ENCODE measurements at regions not wholly inside any gene's neighbourhood (a gene's known extent, or its start where the extent isn't known, plus 50 kb on each side); places are given as distances from the start of the nearest gene placed in this dataset.
"Not testable (repeated sequence)": the region's sequence is repeated elsewhere in the genome, so short reads cannot be mapped to it uniquely, and the experiment has no call there.

DNA sequence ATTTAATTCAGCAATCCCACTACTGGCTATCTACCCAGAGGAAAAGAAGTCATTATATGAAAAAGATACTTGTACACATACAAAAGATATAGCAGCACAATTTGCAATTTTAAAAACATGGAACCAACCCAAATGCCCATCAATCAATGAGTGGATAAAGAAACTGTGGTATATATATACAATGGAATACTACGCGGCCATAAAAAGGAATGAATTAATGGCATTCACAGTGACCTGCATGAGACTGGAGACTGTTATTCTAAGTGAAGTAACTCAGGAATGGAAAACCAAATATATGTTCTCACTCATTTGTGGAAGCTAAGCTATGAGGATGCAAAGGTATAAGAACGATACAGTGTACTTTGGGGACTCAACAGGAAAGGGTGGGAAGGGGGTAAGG, 102.8 kb upstream of the KCNMA1 start:
- DNase-seq: not testable (repeated sequence)

DNA sequence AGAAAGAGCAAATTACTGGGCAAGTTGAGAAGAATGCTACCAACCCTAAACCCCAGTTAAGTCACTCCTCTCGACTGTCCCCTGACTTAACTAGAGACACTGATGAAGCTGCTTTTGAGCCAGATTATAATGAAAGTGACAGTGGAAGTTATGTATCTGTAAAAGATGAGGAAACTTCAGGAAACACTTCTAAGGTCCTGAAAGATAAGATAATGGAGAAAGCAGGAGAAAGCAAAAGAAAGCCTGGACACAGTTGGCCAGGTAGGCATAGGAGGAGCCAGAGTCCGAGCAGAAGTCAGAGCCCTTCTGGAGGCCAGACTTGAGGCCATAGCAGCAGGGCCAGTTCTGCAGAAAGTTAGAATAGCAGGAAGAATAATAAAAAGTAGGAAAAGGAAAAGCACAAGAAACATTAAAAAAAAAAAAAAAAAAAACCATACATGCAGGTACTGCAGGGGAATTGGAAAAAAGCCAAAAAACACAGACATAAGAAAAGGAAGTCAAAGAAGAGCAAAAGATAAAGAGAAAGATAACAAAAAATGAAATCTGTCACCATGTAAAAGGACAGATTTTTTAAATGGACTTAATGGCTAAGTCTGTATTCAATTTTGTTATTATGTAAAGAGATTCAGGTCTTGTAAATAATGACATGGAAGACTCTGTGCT, 101.0 kb upstream of the KCNMA1 start:
- DNase-seq: no peak

DNA sequence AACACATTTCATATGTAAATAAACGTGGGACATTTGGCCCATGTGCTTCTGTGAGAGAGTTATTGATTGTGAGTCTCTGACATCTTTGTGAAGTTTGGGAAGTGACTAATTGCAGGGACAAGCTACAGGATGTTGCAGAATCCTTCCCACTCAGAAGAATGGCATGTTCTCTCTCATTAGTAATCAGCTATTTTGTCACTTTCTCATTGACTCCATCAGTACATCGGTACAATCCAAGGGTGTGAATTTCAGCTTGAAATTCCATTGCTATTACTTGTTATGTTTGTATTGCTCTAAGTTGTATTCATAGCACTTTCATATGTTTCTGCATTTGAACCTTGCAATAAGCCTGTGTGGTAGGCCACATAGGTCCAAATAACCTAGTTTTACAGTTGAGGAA, 100.0 kb upstream of the KCNMA1 start:
- DNase-seq: no peak

DNA sequence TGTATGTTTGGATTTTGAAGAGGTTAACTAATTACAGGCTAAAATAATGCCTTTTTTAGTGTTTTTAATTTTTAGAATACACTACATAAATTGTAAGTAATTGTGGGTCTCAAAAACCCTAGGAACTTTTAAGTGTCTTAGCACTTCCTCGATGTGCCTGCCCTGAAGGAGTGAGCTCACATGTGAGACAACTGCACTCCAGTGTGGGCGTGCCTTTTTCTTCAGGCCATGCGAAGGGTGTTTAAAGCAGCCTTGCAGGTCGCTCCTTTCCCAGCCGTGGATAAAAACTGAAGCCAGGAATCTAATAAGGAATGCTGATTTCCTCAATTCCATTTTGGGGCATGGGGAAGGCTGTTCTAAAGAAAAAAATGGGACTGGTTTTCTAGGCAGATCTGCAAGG, 97.5 kb upstream of the KCNMA1 start:
- not testable (repeated sequence) for DNase-seq

DNA sequence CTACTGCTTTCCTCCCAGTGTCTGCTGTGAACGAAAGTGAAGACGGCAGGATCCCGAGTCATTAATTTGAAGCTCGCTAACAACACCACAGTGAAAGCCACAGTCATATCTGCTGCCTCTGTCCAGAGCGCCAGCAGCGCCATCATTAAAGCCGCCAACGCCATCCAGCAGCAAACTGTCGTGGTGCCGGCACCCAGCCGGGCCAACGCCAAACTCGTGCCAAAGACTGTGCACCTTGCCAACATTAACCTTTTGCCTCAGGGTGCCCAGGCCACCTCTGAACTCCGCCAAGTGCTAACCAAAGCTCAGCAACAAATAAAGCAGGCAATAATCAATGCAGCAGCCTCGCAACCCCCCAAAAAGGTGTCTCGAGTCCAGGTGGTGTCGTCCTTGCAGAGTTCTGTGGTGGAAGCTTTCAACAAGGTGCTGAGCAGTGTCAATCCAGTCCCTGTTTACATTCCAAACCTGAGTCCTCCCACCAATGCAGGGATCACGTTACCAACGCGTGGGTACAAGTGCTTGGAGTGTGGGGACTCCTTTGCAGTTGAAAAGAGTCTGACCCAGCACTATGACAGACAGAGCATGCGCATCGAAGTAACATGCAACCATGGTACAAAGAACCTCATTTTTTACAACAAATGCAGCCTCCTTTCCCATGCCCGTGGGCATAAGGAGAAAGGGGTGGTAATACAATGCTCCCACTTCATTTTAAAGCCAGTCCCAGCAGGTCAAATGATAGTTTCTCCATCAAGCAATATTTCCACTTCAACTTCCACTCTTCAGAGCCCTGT, 94.8 kb upstream of the KCNMA1 start:
- no peak for DNase-seq

DNA sequence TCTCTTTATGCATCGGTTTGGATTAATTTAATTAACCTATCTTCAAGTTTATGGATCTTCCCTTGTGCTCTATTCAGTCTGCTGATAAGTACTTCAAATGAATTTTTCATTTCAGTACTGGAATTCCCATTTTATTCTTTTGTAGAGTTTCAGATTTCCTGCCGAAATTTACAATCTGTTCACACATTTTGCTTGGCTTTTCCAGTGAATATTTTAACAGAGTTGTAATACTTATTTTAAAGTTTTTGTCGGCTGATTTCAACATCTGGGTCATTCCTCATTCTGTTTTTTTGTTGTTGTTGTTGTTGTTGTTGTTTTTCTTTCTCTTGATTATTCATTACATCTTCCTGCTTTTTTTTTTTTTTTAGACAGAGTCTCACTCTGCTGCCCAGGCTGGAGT, 89.9 kb upstream of the KCNMA1 start:
- no peak for DNase-seq

DNA sequence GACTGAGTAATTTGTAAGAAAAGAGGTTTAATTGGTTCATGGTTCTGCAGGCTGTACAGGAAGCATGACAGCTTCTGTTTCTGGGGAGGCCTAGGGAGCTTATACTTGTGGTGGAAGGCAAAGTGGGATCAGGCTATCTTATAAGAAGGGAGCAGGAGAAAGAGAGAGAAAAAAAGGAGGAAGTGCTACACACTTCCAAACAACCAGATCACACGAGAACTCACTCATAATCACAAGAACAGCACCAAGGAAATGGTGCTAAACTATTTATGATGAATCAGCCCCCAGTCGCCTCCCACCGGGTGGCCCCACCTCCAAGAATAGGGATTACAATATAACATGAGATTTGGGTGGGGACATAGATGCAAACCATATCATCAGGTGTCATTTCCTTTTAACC, 89.1 kb upstream of the KCNMA1 start:
- no peak for DNase-seq

DNA sequence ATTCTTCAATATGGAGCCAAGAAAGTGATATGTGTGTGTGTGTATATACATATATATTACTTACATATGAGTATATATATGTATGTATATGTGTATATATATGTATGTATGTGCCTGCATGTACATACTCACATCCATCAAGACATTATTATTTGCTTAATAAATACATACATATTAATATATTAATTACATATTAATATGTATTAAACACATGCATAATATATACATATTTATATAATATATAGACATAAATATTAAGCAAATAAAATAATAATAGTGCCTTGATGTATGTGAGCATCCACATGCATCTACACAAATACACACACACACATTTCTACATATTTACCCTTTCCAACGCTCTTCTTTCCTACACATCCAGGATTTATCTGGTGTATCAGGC, 88.7 kb upstream of the KCNMA1 start:
- DNase-seq: no peak

DNA sequence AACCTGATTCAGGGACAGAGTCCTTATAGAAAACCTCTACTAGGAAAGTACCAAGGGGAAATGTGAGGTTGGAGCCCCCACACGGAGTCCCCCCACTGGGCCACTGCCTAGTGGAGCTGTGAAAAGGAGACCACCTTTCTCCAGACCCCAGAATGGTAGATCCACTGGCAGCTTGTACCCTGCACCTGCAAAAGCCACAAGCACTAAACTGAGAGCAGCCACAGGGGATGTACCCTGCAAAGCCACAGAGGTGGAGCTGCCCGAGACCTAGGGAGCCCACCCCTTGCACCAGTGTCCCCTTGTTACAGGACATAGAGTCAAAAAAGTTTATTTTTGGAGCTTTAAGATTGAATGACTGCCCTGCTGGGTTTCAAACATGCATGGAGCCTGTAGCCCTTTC, 87.2 kb upstream of the KCNMA1 start:
- DNase-seq: no peak

DNA sequence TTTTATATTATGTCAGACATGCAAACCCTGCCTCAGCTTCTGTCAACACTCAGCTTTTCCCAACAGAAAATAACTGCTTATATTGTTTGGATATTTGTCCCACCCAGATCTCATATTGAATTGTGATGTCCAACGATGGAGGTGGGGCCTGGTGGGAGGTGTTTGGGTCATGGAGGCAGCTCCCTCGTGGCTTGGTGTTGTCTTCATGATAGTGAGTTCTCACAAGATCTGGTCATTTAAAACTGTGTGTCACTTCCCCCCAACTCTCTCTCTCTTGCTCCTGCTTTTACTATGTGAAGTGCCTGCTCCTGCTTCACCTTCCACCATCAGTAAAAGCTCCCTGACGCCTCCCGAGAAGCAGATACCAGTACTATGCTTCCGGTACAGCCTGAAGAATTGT, 85.8 kb upstream of the KCNMA1 start:
- DNase-seq: no peak

DNA sequence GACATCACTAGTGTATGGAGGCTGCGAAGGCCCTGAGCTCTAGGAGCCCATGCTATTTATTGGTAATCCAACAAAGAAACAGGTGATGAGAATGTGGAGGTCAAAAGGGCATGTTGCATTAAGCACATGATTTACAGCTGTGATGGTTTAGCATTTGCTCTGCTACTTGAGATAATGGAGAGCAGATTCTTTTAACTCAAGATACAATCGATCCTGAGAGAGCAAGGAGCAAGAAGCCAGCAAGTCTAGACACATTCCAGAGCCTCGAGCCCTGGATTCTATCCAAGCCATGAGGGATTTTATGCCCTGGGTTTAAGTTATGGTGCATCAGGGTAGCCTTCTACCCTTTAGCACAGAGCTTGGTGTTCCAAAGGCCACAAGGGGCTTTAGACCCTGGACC, 85.3 kb upstream of the KCNMA1 start:
- not testable (repeated sequence) for DNase-seq

DNA sequence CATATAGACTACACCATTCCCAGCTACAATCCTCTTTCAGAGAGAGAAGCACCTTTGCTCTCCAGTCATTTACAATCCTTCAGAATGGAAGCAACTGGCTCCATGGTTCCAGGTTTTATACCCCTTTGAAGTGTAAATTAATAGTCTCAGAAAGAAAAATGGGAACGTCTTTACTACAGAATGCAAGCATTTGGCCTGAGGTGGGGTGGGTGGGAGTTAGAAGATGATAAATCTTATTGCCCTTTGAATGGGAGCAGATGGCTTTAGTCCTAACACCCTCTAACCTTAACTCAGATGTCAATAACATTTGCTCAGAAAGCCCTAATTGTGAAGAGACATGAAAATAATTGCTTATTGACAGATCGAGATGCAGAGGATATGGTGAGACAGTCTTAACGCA, 84.2 kb upstream of the KCNMA1 start:
- no peak for DNase-seq

DNA sequence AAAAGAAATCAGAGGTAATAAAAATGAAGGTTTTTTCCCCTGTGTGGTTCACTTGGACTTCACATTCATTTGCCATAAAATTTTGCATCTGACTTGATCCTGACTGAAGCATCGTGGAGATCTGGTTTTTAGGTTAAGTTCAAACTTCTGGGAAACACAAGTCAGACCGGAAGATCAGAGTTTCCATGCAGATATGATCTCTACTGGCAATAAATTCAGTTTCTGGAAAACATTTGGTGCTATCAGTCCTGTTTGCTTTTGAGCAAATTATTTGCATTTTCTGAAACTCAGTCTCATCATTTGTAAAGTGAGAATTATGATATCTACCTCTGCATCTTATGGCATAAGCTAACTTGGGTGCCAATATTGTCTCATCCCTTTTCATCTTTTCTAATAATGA, 81.3 kb upstream of the KCNMA1 start:
- DNase-seq: no peak

DNA sequence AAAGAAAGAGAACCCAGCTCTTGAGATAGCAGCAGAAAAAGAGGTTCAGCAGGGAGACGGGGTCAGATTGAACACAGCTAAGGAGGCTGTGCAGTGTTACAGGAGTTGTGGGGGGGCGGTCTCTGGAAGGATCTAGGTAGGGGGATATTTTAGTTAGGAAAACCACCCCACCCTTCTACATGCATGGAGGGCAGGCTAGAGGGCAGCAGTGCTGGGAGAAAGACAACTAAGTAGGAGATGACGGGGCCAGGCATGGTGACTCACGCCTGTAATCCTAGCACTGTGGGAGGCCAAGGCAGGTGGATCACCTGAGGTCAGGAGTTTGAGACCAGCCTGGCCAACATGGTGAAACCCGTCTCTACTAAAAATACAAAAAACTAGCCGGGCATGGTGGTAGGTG, 80.7 kb upstream of the KCNMA1 start:
- not testable (repeated sequence) for DNase-seq

DNA sequence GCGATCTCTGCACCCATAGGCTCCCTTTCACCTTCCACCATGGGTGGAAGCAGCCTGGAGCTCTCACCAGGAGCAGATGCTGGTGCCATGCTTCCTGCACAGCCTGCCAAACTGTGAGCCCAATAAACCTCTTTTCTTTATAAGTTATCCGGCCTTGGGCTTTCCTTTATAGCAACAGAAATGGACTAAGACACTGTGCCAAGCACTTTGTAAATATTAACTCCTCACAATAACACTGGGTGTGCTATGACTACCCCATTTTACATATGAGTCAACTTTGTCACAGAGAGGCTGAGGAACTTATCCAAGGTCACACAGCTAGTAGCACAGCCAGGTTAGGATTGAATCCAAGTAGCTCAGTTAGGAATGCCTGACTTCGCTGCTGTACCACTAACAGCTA, 79.7 kb upstream of the KCNMA1 start:
- DNase-seq: no peak

DNA sequence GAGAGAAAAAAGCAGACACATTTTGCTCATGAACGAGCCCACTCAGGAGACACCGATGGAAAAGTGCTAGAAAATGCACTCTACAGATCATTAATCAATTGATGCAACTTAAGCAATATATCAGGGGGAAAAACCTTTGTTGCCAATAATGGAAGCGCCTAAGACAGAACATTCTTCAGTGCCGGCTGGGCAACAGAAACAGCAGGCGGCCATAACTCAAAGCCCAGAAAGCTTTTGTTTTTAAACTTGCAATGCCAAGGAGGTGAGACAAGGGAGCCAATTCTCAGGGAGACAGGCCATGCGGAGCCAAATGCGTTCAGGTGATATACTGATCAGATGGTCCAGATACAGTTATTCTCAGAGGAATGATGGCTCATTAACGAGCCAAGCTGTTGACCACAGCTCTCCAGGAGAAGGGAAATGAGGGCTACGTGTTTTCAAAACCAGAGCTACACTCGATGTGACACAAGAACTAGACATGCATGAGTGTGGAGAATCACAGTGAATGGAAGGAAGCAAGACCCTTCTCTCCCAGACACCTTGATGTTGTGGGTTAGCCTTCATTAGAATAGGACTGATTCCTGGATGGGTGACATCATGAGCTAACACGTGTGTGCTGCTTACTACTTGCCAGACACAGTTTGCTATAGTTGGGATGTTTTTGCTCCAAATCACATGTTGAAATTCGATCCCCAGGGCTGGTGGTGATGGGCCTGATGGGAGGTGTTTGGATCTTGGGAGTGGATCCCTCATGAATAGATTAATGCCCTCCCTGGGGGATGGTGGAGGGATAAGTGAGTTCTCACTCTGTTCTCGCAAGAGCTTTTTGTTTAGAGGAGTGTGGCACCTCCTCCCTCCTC, 79.1 kb upstream of the KCNMA1 start:
- no peak for DNase-seq

DNA sequence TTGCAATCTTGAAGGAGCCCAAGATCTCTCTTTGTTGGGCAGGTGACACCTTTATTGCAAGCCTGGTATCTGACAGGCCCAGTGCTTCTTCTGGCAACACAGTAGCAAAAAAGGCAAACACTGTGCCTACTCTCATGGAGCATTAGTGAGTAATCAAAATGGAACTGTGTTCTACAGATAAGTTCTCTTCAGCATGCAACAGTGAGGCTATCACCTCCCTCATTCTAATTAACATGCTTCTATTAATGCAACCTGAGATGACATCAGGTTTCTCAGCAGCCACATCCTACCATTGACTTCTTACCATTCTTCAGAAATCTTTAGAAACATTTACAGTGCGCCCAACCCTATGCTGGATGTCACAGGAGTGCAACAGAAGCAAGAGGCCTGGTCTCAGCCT, 77.9 kb upstream of the KCNMA1 start:
- DNase-seq: no peak

DNA sequence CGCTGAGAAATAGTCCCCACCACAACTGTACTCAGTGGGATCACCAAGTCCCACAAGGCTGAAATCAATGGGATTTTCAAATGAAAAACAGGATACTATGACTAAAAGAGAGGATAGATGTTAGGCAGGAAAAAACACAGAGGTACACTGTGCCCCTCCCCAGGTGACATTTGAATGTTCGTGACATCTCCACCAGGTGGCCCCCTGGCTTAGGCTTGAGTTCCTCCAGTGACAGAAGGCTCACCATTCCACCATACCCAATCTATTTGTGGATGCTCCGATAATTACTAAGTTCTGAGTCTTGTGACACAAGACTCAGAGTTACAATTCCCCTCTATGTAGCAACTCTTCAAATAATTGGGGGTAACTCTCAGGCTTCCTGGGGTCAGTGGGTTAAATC, 77.5 kb upstream of the KCNMA1 start:
- DNase-seq: no peak

DNA sequence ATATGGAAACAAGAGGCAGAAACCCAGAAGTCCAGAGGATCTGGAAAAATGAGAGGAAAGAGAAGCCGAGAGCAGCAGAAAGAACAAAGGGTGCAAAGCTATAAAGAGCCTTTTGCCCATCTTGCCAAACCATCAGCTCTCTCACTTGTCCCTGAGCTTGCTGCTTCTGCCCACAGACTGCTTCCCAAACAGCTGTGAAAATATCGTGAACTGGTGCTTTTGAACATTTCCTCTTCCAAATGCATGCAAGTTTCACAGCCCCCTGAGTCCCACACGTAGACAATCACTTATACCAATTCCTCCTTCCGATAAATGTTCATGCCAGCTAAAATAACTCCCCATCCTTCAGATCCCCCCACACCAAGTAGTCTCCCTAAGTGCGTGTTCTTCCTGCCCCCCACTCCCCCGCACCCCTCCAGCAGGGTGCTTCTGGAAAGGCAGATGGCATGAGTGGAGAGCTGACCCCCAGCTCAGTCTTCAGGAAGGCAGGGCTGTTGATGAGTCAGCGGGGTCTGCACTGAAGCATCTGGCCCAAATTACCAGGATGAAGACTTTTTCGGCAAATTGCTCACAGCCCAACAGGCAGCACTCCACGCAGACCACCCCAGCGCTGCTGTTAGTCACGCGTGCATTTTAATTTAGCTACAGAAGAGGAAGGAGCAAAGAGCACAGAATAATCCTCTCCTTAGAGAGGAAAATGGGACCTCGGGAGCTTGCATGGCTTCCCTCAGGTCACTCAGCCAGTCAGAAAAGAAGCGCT, 76.1 kb upstream of the KCNMA1 start:
- no peak for DNase-seq

DNA sequence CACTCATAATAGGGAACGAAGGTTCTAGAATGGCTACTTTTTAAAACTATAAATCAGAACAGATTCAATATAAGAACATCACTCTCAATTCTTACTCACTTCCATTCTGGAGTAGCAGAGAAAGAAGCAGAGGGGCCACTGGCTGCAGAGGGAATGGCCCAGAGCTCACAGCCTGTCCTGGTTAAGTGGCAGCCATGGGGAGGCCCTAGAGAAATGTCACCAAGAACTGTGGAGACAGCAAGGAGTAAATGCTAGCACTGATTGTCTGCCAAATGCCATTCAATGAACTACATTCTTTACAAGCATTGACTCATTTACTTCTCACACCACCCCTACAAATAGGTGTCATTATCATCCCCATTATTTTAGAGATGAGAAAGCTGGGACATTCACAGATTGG, 74.6 kb upstream of the KCNMA1 start:
- DNase-seq: no peak

DNA sequence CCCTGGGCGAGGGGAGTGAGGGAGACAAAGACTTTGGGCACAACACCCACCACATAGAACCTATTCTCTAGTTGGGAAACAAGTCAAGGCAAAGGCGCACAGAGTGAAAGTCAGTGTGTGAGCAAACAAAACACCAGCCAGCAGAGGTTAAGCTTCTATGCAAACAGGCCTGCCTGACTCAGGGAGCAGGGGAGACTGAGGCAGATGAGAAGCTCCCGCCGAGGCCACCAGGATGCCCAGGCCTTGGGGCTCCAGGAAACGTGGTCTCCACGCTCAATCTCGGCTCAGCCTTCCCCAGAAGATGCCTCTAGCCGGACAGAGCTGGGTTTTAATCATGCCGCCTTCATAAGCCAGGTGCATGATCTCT, 74.1 kb upstream of the KCNMA1 start:
- DNase-seq: no peak

DNA sequence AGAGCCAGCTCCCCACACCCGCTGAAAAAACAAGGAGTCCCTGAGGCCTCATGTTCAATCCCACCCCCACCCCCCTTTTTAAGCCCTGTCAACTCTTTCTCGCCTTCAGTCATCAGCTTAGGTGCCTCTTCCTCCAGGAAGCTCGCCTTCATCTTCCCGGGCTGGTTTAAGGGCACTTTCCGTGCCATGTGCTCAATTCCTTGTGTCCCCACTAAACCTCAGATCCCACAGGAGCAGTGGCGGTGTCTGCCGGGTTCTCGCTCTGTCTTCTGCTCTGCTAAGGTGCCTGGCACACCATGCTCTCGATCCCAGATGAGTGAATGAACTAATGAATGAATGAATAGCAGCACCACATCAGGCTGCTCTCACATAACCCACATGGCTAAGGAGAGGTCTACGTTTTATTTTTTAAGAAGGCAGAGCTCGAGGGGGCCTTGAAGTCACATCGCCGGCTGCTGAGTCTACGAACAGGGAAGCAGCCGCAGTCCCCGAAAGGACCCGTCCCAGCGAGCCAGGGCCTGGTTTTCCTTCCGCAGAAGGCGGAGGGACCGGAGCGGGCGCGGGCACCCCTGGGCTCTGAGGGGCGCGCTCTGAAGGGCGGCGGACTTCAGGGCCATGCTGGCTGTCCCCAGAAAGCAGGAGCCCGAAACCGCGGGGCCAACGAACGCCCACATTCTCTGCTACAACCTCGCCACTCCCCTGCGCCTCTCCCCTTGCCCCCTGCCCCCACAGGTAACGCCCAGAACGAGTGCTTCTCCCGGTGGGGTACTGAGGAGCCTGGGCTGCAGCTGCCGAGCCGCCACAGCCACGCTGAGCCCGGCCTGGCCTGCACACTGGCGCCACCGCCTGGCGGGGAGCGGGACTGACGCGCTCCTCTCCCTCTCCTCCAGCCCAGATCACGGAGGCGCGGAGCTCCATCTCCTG, 73.4 kb upstream of the KCNMA1 start:
- peak; percentile 67 for DNase-seq

Measured in CD4-positive, alpha-beta T cell treated with Interleukin-10 for 1 hour (primary cell).